ENCODE measurements at regions not wholly inside any gene's neighbourhood (a gene's known extent, or its start where the extent isn't known, plus 50 kb on each side); places are given as distances from the start of the nearest gene placed in this dataset.
"Not testable (repeated sequence)": the region's sequence is repeated elsewhere in the genome, so short reads cannot be mapped to it uniquely, and the experiment has no call there.

- peak; percentile 66 for DNase-seq
Measured at GRCh38 chr2:57181315-57182038, 865.1 kb upstream of the VRK2 start.

GRCh38 chr2:57182916-57183315 is 863.7 kb upstream of the VRK2 start:
- peak; percentile 44 for DNase-seq

- no peak for DNase-seq
Measured at GRCh38 chr2:57185568-57185967, 861.0 kb upstream of the VRK2 start.

- no peak for DNase-seq
Measured at GRCh38 chr2:57190007-57190406, 856.6 kb upstream of the VRK2 start.

GRCh38 chr2:57199663-57200062 is 846.9 kb upstream of the VRK2 start:
- DNase-seq, result no peak

- DNase-seq, result no peak
Measured at GRCh38 chr2:57204364-57204763, 842.2 kb upstream of the VRK2 start.

- no peak for DNase-seq
Measured at GRCh38 chr2:57205241-57205640, 841.4 kb upstream of the VRK2 start.

GRCh38 chr2:57207191-57207590 is 839.4 kb upstream of the VRK2 start:
- DNase-seq, result no peak

- DNase-seq, result no peak
Measured at GRCh38 chr2:57209799-57210198, 836.8 kb upstream of the VRK2 start.

GRCh38 chr2:57210855-57211254 is 835.8 kb upstream of the VRK2 start:
- no peak for DNase-seq

- no peak for DNase-seq
Measured at GRCh38 chr2:57217013-57217412, 829.6 kb upstream of the VRK2 start.

- no peak for DNase-seq
Measured at GRCh38 chr2:57218206-57218605, 828.4 kb upstream of the VRK2 start.

- not testable (repeated sequence) for DNase-seq
Measured at GRCh38 chr2:57229706-57230105, 816.9 kb upstream of the VRK2 start.

GRCh38 chr2:57232341-57232740 is 814.3 kb upstream of the VRK2 start:
- DNase-seq, result not testable (repeated sequence)

- DNase-seq, result not testable (repeated sequence)
Measured at GRCh38 chr2:57251495-57251894, 795.1 kb upstream of the VRK2 start.

- not testable (repeated sequence) for DNase-seq
Measured at GRCh38 chr2:57276408-57276807, 770.2 kb upstream of the VRK2 start.

GRCh38 chr2:57278451-57278850 is 768.2 kb upstream of the VRK2 start:
- DNase-seq, result no peak

GRCh38 chr2:57291209-57291608 is 755.4 kb upstream of the VRK2 start:
- DNase-seq, result no peak

GRCh38 chr2:57296795-57297517 is 749.6 kb upstream of the VRK2 start:
- no peak for DNase-seq

GRCh38 chr2:57313678-57314077 is 732.9 kb upstream of the VRK2 start:
- no peak for DNase-seq

GRCh38 chr2:57314682-57315081 is 731.9 kb upstream of the VRK2 start:
- no peak for DNase-seq

GRCh38 chr2:57330447-57330846 is 716.2 kb upstream of the VRK2 start:
- DNase-seq, result peak; percentile 38

GRCh38 chr2:57333221-57333620 is 713.4 kb upstream of the VRK2 start:
- DNase-seq, result peak; percentile 0

GRCh38 chr2:57343391-57344006 is 703.1 kb upstream of the VRK2 start:
- no peak for DNase-seq
